ENCODE measurements at regions not wholly inside any gene's neighbourhood (a gene's known extent, or its start where the extent isn't known, plus 50 kb on each side); places are given as distances from the start of the nearest gene placed in this dataset.

DNA sequence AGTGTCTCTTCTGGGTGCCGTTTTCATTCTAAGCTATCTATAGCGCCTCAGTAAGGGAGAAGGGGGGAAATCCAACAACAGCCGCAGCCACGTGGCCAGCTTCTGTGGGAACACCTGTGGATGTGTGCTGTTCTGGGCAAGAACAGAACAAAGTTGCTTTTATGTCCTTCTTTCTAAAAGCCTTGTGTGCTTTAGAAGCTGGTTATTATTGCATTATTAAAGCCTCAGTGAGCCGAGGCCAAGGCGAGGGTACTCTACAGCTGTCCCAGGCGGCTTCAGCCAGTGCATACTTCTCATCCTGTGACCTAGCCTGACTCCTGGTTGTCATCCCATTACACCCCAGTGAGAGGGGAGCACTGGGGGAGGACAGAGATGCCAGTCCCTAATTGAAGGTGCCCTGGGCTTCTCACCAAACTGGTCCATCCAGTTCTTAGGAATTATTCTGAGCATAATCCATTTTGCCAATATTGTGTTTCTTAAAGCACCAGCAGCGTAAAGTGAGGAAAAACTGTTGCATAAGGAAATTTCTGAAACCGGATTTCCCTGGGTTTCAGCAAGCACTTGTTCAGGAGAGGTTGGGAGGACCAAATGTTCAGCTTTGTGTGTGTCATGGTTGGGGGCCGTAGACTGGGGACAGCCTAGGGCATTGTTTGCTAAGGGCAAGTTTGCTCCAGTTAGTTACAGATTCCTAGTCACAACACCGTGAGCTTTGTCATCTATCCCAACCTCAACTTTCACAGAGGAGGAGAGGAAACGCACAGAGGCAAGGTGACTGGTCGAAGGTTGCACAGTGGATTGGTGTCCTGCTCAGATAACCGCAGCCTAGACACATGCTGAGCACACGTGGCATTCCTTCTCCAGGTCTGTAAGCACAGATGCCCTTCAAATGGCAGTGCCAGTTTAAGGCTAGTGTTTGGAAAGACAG, 61.0 kb upstream of the ATP1A1 start:
- in situ Hi-C loops (cut with HindIII; ENCODE audit: low pct_ligation_motif_present, low pct_unique_long_range_greater_than_20kb, low sequenced_read_pairs) = no loop called here
- DNase-seq = no peak

DNA sequence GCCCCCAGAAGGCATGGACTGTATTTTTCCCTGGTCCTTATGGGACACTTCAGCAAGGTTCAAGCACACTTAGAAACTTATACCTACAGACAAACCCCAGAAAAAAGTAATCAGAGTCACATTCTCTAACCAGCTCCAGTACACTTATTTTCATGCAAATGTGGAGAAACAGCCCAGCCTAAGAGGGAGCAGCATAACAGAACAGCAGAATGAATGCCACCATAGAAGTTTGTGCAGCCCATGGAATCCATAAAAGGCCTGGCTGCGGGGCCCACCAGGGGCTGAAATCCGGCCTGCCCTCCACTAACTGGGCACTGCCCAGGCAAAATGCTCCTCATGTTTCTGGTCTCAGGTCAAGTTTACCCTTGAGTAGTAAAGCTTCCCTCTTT, 60.4 kb upstream of the ATP1A1 start:
- in situ Hi-C loops (cut with HindIII; ENCODE audit: low pct_ligation_motif_present, low pct_unique_long_range_greater_than_20kb, low sequenced_read_pairs) = no loop called here
- no peak for DNase-seq

DNA sequence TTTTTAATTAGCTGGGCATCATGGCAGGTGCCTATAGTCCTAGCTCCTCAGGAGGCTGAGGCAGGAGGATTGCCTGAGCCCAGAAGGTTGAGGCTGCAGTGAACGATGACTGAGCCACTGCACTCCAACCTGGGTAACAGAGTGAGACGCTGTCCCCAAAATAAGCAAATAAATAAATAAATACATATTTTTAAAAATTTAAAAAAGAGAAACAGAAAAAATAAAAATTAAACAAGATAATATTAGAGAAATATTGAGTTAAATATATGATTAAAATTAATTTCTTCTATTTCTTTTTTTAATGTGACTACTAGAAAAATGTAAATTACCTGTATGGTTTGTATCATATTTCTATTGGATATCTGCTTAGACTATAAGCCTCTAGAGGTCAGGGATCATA, 59.3 kb upstream of the ATP1A1 start:
- no peak for DNase-seq
- in situ Hi-C loops (cut with HindIII; ENCODE audit: low pct_ligation_motif_present, low pct_unique_long_range_greater_than_20kb, low sequenced_read_pairs) = no loop called here

DNA sequence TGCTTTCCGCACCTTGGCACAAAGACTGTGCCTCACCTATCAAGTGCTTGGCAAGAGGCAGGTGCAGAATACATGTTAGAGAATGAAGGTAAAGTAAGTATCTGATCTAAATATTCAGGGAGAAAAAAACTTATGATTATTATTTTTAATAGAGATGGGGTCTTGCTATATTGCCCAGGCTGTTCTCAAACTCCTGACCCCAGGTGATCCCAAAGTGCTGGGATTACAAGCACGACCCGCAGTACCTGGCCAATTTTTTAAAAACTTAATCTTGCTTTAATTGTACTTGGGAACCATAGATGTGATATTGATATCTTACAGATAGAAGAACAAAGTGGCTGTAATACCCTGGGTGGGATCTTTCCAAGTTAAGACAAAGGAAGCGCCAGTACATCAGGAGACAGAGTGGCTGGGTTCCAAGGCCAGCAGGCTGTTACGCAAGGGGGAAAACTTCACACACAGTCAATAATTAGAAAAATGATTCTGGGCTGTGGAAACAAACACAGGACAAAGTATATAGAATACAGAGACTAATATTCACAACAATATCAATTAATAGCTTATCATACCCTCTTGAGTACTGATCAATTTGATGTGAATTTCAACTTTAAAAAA, 58.6 kb upstream of the ATP1A1 start:
- DNase-seq = no peak
- in situ Hi-C loops (cut with HindIII; ENCODE audit: low pct_ligation_motif_present, low pct_unique_long_range_greater_than_20kb, low sequenced_read_pairs) = no loop called here

DNA sequence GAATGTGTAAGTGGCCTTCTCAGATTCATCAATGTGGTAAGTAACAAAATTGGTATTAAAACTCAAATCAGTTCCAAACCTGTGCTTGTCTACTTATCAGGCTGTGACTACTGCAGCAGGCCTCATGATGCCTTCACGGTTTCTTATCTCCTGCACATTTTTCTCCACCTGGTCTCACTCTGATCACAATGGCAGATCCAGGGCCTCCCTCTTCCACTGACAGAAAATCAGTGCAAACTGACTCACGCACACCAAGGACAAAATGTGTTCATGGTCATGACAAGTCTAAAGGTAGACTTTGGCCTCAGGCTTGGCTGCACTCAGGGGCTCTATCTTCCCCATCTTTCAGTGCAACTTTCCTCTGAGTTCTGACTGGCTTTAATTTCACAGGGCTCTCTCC, 56.7 kb upstream of the ATP1A1 start:
- in situ Hi-C loops (cut with HindIII; ENCODE audit: low pct_ligation_motif_present, low pct_unique_long_range_greater_than_20kb, low sequenced_read_pairs) = no loop called here
- no peak for DNase-seq

DNA sequence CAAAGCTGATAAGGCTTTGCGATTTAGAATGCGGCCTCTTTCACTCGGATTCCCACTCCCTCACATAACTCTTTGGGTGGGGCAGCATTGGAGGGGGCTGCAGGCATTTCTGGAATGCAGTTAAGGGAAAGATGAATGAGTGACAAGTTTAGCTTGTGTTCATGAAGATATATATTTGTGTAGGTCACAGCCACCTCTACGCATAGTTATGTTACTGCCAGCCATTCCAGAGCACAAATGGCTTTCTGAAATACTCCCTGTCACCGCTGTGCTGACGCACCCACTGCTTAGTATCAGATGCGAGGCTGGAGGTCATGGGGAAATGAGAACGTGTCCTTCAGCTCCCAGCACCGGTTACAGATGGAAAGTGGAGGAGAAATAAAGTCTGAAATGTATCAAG, 54.1 kb upstream of the ATP1A1 start:
- DNase-seq = no peak
- in situ Hi-C loops (cut with HindIII; ENCODE audit: low pct_ligation_motif_present, low pct_unique_long_range_greater_than_20kb, low sequenced_read_pairs) = no loop called here

DNA sequence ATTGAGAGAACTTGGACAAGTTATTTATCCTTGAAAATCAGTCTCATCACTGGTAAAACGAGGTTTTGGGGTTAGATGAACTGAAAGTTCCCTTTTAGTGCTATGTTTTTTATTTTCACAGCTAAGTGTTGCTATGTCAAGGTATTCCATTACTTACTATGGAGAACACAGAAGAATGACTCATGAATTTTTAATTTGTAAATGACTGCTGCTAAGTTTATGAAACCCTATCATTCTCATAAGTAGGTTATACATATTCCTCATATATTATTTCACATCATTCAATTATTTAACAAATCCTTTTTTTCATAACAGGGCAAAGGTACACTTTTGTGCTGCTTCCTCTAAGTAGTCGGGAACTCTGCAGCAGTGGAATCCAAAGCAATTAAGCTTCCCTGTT, 52.2 kb upstream of the ATP1A1 start:
- no peak for DNase-seq
- in situ Hi-C loops (cut with HindIII; ENCODE audit: low pct_ligation_motif_present, low pct_unique_long_range_greater_than_20kb, low sequenced_read_pairs) = no loop called here

DNA sequence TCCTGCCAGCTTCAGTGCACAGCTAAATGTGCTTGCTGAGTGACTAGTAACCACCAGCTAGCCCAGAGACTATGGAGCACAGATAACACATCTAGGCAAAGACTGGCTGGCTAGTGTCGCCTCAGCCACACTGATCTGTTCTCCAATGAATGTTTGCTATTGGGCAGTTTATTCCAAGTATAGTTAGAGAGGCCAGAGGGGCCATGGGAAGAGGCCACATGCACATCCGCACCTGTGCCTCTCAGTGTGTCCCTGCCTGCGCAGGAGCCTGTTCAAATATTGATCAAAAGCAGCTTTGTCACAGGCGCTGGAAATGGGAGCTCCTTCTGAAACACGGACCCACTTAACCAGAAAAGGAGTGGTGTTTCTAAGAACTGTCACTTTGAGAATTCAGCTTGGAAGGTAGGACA, 51.3 kb upstream of the ATP1A1 start:
- in situ Hi-C loops (cut with HindIII; ENCODE audit: low pct_ligation_motif_present, low pct_unique_long_range_greater_than_20kb, low sequenced_read_pairs) = no loop called here
- no peak for DNase-seq

DNA sequence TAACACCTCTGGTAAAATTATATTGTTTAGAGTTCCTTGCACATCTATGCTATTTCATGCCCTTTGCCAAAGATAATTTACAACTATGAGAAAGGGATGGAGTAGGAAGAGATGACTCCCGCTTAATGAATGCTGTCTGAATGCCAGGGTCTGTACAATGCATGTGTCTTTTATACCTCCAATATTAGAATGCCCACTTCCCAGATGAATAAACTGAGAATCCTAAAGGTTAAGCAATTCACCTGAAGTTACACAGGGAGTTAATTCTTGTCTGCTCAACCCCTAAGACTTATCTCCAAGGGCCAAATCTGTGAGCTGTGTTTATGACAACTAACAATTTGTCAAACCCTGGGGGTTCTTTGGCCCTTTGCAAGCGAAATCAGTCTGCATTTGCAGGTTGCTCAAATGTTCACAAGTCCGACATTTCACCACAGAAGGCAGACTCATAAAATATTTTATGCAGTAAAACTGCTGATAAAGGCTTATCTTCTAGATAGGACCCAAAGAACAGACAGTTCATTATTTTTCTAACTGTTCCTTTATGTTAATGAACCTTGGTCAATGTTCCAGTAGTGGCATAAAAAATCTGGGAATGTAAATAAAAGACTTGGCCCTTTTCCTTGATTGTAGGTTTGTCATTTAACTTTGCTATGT, 50.2 kb upstream of the ATP1A1 start:
- in situ Hi-C loops (cut with HindIII; ENCODE audit: low pct_ligation_motif_present, low pct_unique_long_range_greater_than_20kb, low sequenced_read_pairs) = no loop called here
- no peak for DNase-seq

All from ACHN (cell line).